ENCODE measurements at regions not wholly inside any gene's neighbourhood (a gene's known extent, or its start where the extent isn't known, plus 50 kb on each side); places are given as distances from the start of the nearest gene placed in this dataset.

DNA sequence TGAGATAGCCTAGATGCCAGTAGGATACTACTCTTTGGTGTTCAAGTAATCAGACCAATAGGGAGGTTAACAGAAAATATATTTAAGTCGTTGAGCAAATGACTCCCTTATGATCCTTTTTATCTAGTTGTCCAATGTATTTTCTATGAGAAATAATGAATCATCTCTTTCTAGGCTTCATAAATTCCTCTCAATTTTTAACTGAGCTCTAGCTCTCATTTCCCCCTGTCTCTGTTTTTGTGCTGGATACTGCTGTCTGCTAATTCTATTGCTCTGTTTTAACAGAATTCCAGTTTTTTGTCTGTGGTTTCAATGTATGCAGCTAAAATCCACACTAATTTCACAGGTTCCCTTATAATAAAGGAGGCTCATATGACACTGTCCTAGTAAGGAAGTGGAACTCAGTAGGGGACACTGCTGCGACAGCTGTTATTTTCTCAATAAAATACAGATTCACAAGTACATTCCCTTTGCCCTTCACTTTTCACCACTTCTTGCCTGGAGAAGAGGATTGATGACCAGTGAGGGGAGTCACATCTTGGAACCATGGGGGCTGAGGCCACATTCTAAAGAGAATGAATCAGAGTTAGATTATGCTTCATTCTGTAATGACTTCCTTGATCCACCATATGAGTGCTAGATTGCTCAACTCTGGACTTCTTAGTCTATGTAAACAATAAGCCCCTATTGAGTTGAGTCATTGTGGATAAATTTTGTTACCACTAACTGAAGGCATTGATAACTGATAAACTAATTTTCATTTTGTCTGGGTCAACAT, 558.7 kb upstream of the KCNMB2 start:
- H3K36me3 Mint-ChIP-seq (ENCODE audit: low read depth), result no peaks in the 10 kb centered on the region
- H3K9me3 Mint-ChIP-seq, result no peaks in the 10 kb centered on the region
- peaks cover 45% of the 10 kb centered on the region for H3K4me1 Mint-ChIP-seq
- peaks cover 3% of the 10 kb centered on the region for H3K27me3 Mint-ChIP-seq (ENCODE audit: low read depth, poor library complexity)
- no peak overlapping the region for H3K4me3 Mint-ChIP-seq
- DNase-seq, result no peak
- H3K27ac Mint-ChIP-seq, result peak overlapping the region; percentile 6
- TF ChIP-seq, protein P1, sequence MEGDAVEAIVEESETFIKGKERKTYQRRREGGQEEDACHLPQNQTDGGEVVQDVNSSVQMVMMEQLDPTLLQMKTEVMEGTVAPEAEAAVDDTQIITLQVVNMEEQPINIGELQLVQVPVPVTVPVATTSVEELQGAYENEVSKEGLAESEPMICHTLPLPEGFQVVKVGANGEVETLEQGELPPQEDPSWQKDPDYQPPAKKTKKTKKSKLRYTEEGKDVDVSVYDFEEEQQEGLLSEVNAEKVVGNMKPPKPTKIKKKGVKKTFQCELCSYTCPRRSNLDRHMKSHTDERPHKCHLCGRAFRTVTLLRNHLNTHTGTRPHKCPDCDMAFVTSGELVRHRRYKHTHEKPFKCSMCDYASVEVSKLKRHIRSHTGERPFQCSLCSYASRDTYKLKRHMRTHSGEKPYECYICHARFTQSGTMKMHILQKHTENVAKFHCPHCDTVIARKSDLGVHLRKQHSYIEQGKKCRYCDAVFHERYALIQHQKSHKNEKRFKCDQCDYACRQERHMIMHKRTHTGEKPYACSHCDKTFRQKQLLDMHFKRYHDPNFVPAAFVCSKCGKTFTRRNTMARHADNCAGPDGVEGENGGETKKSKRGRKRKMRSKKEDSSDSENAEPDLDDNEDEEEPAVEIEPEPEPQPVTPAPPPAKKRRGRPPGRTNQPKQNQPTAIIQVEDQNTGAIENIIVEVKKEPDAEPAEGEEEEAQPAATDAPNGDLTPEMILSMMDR (IDR thresholded peaks at IDR 0.05), result no peak

DNA sequence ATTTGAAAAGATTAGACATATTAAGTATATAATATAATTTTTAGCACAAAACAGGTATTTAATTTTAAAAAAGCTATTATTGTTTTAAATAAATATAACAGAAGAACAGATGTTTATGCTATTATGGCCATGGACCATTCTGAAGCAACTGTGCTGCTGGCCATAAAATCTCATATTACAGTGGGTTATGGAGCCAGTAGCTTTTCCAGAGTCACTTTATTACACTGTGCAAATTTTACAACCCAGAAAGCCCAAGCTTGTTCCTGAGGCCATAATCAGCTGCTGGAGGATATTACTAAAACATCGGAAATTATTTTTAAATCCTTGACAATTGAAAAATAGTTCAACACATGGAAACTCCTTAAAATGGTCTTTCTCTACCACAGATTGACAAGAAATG, 557.3 kb upstream of the KCNMB2 start:
- H3K4me1 Mint-ChIP-seq, result peaks cover 43% of the 10 kb centered on the region
- TF ChIP-seq, protein P1 (IDR thresholded peaks at IDR 0.05), result no peak
- no peak overlapping the region for H3K27ac Mint-ChIP-seq
- peaks cover 3% of the 10 kb centered on the region for H3K27me3 Mint-ChIP-seq (ENCODE audit: low read depth, poor library complexity)
- H3K4me3 Mint-ChIP-seq, result no peak overlapping the region
- no peaks in the 10 kb centered on the region for H3K9me3 Mint-ChIP-seq
- no peaks in the 10 kb centered on the region for H3K36me3 Mint-ChIP-seq (ENCODE audit: low read depth)
- DNase-seq, result no peak

DNA sequence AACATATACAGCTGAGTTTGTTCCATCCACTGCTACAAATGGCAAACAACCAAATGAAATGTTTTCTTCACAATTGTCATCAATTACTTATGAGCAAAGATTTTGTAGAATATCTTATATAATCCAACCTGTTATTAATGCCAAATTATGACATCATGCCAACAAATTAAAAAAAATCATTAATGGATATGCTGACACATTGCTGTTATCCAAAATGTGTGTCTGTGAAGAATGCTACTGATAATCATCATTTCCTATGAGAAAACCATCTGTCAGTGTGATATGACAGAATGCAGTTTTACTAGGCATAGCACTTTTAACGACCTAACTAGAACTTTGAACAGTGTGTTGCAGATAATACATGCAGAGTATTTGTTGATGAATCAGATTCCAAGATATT, 556.5 kb upstream of the KCNMB2 start:
- no peak for DNase-seq
- Mint-ChIP-seq H3K4me3 (no peak overlapping the region), H3K27ac (no peak overlapping the region), H3K4me1 (peaks cover 43% of the 10 kb centered on the region), H3K9me3 (no peaks in the 10 kb centered on the region), H3K27me3 (ENCODE audit: low read depth, poor library complexity) (peaks cover 3% of the 10 kb centered on the region), H3K36me3 (ENCODE audit: low read depth) (no peaks in the 10 kb centered on the region)
- TF ChIP-seq, protein P1 (IDR thresholded peaks at IDR 0.05), result no peak

DNA sequence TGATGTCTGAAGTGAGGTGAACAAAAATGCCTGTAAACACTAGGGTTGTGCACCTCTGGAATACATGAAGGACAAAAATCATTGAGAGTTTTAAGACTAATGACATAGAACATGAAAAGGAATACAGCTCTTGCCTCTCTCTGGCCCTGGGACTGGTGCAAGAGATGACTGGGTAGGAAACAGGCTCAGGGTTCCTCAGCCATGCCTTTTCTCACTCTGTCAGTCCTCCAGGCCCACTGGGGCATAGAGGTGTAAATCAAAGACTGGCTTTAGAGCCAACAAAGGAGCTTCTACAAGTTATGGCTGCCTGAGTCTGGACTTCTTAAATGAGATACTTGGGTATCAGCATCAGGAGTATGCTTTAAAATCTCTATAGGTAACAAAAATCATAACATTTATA, 554.7 kb upstream of the KCNMB2 start:
- Mint-ChIP-seq H3K9me3 (no peaks in the 10 kb centered on the region), H3K4me1 (peaks cover 39% of the 10 kb centered on the region), H3K4me3 (no peak overlapping the region), H3K36me3 (ENCODE audit: low read depth) (no peaks in the 10 kb centered on the region), H3K27ac (peak overlapping the region; percentile 47), H3K27me3 (ENCODE audit: low read depth, poor library complexity) (peaks cover 3% of the 10 kb centered on the region)
- peak; percentile 9 for DNase-seq
- TF ChIP-seq, protein P1 (IDR thresholded peaks at IDR 0.05), result no peak

DNA sequence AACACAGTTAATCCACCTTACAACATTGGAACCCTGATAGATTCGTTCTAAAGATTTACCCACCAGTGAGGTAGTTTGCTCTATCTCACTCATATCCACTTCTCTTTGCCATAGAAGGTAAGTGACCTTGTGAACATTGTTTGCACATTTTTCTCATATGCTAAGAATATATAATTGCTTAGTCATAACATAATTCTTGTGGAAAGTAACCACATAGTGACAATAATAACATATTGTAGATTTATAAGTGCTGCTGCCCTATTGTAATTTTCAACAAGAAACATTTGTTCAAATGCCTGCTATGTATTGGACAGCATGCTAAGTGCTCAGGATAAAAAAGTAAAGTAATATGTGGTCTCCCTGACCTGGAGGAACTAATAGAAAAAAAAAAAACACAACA, 554.2 kb upstream of the KCNMB2 start:
- peaks cover 3% of the 10 kb centered on the region for H3K27me3 Mint-ChIP-seq (ENCODE audit: low read depth, poor library complexity)
- no peaks in the 10 kb centered on the region for H3K36me3 Mint-ChIP-seq (ENCODE audit: low read depth)
- TF ChIP-seq, protein P1 (IDR thresholded peaks at IDR 0.05), result no peak
- H3K4me3 Mint-ChIP-seq, result no peak overlapping the region
- peaks cover 39% of the 10 kb centered on the region for H3K4me1 Mint-ChIP-seq
- no peaks in the 10 kb centered on the region for H3K9me3 Mint-ChIP-seq
- DNase-seq, result no peak
- H3K27ac Mint-ChIP-seq, result no peak overlapping the region

GRCh38 chr3:177983320-177983719, 552.9 kb upstream of the KCNMB2 start:
- H3K9me3 Mint-ChIP-seq, result no peaks in the 10 kb centered on the region
- H3K27me3 Mint-ChIP-seq (ENCODE audit: low read depth, poor library complexity), result peaks cover 6% of the 10 kb centered on the region
- H3K27ac Mint-ChIP-seq, result no peak overlapping the region
- no peak for DNase-seq
- no peaks in the 10 kb centered on the region for H3K36me3 Mint-ChIP-seq (ENCODE audit: low read depth)
- H3K4me3 Mint-ChIP-seq, result no peak overlapping the region
- TF ChIP-seq, protein P1 (IDR thresholded peaks at IDR 0.05), result no peak
- H3K4me1 Mint-ChIP-seq, result peaks cover 29% of the 10 kb centered on the region
